ENCODE measurements at regions not wholly inside any gene's neighbourhood (a gene's known extent, or its start where the extent isn't known, plus 50 kb on each side); places are given as distances from the start of the nearest gene placed in this dataset.

DNA sequence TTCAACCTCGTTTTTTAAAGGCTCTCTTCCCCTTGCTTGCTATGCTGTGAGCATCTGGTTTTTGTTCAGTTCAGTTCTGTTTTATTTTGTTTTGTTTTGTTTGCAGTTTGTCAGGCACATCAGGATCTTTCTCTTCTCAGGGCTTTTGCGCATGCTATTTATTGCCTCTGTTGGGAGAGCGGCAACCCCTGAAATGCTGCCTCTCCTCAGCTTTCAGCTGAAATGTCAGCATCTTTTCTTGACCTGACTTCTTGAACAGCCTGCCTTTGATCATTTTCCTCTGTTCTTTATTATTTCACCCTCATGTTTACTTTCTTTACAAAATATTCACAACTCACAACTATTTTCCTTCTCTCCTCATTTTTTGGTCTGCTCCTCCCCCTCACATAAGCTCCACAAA is 50.4 kb upstream of the RC3H1 start:
- TF ChIP-seq EZH2phosphoT487 (IDR thresholded peaks at IDR 0.05) = no peak
- no peak for TF ChIP-seq CTCF (IDR thresholded peaks at IDR 0.05)
